ENCODE measurements at regions not wholly inside any gene's neighbourhood (a gene's known extent, or its start where the extent isn't known, plus 50 kb on each side); places are given as distances from the start of the nearest gene placed in this dataset.
A peak's percentile ranks its signal among the peaks of the same experiment; 100 is the strongest.

DNA sequence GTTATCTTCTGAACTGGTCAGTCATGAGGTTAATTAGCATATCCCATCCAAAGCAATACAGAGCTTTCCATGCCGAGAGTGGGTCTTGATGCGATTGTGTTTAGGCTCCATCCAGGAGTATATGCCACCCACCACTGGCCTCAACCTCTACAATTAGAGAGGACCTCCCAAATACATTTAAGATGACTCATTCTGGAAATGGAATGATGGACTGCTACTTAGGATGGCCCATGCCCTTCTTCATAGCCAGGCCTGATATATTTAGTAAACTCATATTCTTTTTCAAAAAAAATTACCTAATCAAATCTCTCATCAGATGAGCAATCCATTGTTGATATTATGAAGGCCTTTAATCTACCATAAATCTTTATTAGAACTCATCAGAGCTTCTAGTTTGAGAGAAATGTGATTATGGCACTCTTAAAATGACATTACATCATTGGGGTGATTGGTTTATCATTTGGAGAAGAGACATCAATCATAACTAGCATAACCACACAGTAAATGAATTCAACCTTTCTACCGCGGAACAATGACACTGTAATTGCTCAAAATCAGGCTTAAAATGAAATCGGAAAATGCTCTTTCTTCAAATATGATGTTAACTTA lies 414.2 kb upstream of the WWC1 start:
- no peak for FAIRE-seq
- no peak for DNase-seq (ENCODE audit: low spot score)

DNA sequence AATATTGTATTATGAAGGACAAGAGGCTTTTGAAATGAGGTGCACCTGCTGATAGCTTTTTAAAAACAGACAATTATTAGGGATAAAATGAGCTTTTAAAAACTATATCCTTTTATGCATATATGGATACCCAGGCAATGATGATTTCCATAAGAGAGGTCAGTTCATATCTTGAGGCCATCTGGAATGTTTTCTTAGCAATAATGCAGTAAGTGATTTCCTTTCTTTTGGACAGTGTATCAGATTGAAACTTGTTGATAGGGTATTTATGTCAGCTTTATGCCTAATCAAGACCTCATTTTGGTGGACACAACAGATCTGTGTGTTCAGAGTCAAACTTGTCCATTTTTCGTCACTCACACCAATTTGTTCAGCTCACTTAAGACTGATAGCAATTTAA lies 413.5 kb upstream of the WWC1 start:
- FAIRE-seq (no peak), DNase-seq (ENCODE audit: low spot score) (no peak)

DNA sequence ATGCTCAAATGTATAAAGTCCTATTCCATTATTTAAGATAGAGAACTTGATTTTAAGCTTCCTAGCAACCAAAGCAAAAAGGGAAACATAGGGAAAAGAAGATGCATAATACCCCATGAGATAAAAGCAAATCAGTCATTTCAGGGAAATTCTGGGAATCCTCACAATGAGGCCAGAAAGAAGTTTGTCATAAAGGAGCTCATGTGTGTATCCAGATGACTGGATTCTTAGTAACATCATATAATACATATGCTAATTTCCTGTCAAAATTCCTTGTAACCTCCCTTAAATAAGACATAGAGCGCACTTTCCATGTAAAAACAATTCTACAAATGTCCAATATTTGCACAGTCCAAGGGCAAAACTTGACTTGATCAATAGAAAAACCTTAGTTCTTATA lies 411.0 kb upstream of the WWC1 start:
- FAIRE-seq, result no peak

DNA sequence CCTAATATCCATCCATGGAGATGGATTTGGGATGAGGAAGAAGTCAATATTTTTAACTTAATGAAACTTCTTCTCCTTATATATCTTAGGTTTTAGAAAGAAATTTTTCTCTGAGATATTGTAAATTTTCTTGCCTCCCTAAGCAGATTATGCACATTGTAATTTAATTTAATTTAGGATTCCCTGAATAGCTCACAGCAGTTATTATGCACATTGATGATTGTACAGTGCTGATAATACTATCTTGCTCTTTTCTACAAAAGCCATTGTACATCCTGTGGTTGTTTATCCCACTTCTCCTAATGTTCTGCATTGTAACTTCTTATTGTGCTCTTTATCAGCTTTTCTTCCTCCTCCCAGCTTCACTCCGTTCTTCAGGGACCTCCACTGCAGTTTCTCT lies 410.4 kb upstream of the WWC1 start:
- FAIRE-seq (no peak), DNase-seq (ENCODE audit: low spot score) (no peak)

More for the DNA sequence above, 411.0 kb upstream of the WWC1 start:
- DNase-seq (ENCODE audit: low spot score), result no peak

DNA sequence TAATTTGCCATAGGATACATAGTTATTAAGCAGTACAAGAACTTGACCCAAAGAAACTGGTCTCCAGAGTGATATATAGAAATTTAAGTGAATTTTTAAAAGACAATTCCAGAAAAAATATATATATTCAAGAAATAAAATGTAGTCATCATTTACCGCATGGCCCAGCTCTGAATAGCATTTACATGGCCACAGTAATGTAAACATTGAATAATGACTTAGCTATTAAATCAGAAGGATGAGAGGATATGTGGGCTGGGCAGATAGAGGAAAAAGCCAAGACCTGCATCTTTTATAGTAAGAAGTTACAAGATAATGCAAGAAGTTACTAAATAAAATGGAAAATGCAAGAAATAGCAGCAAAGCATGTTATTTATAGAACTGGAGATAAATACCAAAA lies 405.2 kb upstream of the WWC1 start:
- DNase-seq (ENCODE audit: low spot score) (no peak), FAIRE-seq (no peak)

DNA sequence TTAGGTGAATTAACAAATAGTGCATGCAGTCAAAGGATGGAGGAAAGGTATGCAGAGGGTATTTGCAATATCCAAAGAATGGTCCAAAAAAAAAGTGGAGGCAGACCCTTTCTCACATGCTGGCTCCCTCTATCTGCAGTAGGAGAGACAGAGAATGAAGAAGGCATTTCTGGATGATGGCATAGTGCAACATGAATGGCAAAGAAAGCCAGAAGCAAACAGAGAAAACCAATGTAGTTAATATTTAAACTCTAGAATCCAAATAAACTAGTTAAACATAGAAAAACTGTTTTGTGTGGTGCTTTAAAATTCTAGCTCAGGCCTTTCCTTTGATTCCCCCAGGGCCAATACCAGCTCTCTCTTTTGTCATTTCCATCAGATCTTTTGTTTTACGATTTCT lies 403.1 kb upstream of the WWC1 start:
- no peak for DNase-seq (ENCODE audit: low spot score)
- FAIRE-seq, result no peak

DNA sequence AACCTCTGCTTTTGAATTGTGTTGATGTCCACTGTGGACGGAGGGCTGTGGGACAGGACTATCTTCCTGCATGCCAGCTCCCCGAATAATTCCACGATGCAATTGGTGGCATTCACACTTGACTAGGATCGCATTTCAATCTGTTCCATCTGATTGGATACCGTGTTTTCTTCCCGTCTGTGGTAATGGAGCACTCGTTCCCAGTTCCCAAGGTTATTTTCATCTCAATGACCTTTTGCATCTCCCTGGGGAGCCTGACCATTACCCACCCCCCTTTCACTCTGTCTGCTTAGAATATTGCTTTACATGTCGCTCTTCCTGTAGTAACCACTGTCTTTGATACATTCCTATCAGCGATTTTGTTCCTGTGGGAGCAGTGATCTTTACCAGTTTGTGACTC lies 402.2 kb upstream of the WWC1 start:
- FAIRE-seq (no peak), DNase-seq (ENCODE audit: low spot score) (no peak)

DNA sequence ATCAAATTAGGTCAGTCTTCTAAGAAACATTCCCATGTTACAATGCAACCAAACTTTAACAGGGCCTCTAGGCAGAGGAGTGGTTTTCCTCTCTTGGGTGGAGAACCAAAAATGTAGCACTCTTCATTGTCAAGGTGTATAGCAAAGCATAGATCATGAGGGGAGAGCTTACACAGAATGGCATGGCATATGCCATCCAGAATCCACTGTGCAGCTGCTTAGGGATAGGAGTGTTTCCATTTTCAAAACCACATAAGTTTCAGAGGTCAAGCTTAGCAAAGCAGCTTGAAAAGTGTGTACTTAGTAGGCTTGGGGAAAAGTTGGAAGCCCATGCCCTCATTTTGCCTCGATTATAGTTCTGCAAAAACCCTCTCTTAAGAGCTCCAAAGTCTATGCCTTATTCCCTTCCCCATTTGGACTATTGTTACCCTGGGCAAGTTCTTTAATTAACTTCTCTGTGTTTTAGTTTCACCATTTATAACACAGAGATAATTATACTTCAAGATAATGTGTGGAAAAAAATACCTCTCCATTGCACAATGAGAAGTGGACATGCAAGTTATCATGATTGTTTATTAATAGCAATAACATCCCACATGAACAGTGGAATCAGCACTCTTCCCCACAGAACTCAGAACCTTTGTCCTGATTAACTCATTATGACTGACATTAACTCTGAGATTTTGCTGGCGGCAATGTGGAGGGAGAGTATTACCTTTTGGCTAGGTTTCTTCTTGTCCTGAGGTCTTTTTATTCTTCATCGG lies 398.9 kb upstream of the WWC1 start:
- no peak for FAIRE-seq
- no peak for DNase-seq (ENCODE audit: low spot score)

DNA sequence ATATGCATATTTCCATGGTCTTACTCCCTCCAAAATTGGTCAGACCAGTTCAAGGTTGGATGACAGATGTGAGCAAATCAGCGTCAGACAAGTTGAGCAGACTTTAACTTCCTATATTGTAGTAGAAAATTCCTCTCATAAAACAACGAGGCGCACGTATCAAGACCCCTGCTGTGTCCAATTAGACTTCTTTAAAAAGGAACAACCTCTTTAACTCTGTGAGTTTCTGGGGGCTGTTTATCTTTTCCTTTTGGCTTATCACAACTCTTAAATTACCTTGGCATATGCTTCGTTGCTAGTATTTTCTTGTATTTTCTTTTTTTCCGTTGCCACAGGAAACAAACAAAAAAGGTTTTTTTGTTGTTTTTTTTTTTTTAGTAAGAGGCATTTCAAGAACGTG lies 398.2 kb upstream of the WWC1 start:
- FAIRE-seq (no peak), DNase-seq (ENCODE audit: low spot score) (no peak)

DNA sequence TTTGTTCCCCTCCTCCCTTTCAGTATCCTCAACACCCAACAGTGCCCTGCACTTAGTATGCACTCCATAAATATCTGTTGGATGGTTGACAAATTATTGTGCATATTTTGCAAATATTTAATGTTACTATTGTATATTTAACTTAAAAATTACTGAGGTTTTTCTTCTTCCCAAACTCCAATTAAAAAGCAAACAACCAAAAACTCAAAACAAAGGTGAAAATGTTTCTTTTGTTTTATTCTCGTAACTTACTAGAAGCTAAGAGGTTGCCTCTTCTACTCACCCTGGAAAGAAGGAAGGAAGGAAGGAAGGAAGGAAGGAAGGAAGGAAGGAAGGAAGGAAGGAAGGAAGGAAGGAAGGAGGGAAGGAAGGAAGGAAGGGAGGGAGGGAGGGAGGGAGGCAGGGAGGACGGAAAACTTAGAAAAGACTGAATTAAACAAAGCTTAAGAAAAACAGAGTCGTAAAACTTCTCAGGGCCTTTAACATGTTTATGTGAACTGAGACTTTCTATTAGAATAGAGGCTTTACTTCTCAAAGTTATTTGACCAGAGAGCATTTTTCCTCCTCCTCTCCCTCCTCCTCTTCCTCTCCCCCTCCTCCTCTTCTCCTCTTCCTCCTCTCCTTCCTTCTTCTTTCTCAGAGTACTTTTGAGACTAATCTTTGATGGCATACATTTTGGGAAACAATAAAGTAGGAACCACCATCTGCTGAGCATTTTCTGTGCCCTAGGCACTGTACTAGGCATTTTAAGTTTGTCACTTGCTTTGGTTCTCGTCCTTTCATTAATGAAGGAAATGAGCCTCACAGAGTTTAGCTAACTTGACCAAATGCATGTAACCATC lies 396.6 kb upstream of the WWC1 start:
- FAIRE-seq (no peak), DNase-seq (ENCODE audit: low spot score) (no peak)

DNA sequence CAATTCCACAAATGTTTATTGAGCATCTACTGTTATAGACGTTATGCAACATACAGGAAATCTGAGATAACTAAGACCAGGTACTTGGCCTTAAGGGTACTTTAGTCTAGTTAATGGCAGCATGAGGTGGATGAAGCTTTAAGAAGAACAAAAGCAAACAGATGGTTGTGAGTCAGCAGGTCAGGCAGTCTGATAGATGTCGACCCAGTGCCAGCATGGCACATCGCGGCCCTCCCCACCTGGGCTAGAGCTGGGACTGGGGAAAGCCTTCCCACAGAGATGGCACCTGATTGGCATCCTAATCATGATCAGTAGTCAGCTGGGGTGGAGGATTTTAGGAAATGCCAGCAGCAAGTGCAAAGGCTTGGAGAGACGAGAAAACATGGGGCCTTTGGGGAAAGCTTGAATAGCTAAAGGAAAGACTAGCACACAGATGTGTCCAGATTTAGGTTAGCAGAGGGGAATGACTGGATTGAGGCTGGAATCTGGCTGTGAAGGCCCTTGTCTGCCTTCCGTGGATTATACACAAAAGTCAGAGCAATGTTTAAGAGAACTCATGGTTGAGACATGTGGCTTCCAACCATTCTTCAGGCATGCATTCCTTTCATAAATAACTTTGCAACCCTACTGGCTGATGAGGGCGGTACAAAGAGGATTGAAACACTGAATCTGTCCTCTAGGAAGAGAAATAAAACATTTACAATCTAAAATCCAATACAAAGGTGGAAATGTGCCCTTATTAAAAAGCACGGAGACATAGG lies 395.4 kb upstream of the WWC1 start:
- no peak for DNase-seq (ENCODE audit: low spot score)
- no peak for FAIRE-seq

DNA sequence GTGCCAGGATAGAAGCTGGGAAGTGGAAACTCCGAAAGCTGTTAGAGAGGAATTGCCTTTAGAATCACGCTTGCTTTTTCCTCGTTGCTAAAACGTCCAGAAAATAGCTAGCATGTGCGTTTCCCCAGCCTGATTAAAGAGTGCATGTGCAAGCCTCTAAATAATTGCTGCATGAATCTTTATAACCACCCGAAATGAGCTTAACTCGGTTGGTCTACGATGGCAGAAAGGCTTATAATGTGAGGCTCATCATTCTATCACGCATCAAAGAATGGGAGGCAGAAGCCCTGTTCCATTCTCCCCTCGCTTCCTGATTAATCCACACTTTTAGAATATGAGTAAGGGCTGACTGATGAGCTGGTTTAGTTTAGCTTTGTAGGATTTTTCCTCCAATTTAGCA lies 394.6 kb upstream of the WWC1 start:
- FAIRE-seq (no peak), DNase-seq (ENCODE audit: low spot score) (no peak)

DNA sequence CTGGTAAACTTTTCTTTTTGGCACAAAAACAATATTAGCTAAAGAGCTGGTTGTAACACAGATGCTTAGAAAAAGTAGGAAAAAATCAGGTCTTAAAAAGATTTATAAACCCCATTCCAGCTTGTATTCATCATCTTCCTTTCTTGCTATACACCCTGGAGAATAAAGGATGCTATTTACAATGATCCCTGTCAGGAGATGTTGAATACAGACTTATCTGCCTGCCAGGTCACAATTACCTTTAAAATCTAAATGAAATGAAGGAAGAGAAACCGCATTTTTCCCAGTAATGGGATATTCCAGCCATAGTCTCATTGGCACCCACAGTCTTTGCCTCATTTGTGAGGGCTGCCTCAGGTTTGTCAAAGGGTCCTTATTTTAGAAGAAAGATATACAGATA lies 394.1 kb upstream of the WWC1 start:
- FAIRE-seq (no peak), DNase-seq (ENCODE audit: low spot score) (no peak)

DNA sequence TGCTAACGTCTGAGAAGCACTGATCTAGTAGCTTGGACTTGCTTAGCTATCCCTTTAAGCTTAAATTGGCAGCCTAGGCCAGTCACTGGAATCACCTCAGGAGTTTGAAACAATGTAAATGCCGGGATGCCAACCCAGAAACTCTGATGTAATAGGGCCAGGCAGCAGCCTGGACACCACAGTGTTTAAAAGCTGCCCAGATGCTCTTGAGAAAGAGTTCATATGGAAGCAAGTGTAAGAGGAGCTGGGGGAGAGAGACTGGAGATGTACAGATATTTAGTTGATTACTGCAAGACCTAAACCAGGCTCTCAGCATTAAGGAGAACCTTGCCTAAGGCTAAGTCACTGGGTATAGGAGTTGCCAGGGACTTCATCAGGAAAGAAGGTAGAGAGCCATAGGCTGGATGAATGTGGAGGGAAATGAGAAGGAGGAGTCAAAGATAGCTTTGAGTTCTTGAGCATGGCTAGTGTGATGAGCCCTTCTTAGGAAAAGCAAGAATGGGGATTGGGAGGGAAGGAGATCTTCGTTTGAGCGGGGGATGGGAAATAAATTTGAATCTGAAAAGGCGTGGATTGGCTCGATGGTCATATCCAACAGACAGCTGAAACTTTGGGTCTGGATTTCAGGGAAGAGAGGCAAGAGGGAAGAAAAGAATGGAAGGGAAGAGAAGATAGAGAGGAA lies 392.9 kb upstream of the WWC1 start:
- FAIRE-seq (no peak), DNase-seq (ENCODE audit: low spot score) (no peak)

DNA sequence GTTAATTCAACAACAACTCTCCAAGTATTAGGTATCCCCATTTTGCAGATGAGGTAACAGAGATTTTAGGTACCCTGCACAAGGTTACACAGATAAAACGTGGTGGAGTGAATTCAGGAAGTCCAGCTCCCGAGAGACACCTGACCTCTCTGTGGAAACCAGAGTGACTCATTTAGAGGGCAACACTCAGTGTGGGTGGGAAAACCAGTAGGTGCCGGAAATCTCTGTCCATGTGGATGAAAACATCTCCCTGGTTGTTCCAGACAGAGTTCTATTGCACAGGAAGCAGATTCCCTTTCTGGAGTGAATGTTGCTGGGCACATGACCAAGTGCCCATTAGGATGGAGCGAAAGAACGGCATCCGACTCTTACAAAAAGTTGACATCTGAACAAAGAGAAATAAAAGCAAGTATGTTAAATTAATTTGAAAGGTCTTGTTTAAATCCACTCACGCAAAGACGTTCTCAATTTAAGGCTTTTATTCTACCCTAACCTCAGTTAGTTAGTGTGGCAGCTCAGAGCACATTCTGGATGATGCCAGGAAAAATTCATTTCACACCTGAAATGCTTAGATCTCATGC lies 391.9 kb upstream of the WWC1 start:
- FAIRE-seq, result peak; percentile 83
- DNase-seq (ENCODE audit: low spot score), result peak; percentile 82

DNA sequence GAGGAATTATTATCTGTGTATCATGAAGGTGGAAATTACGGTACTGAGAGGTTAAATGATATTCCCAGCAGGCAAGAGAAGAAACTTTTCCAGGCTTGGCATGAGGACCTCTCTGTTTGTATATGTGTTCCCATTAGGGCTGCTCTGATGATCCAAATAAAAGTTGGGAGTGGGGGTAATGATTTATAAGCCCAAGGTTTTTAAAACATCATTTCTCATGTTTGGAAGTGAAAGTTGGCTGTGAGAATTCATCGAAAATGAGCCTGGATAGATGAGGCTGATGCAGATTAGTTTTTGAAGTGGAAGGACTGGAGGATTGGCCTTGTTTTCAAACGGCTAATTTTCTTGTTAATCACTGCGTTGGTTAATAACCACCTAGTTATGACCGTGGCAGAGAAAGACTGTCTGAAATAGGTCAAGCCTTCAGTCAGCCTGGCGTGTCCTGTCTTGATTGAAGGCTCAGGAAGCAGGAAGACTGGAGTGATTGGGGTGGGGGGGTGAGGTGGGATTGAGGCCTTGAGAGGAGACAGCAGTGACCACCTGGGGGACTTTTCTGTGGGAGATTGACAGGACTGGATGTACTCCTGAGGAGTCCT lies 391.0 kb upstream of the WWC1 start:
- DNase-seq (ENCODE audit: low spot score), result no peak
- FAIRE-seq, result no peak

DNA sequence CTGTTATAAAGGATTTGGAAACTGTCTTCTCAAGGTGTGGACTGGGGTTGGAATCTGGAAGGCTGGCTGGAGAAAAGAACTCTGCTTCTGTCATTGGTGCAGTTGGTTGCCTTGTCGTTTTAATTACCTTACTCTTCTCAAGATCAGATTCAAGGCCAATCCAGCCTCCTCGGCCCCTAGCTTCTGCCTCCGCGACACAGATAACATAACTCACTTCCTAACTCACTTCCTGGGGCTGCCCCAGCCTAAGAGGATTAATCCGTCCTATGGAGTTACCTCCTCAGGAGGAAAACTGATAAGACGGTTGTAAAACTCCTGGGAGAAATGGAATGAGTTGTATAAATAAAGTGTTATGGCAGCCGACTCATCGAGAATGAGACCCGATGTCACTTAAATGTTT lies 389.1 kb upstream of the WWC1 start:
- peak; percentile 12 for DNase-seq (ENCODE audit: low spot score)
- no peak for FAIRE-seq

DNA sequence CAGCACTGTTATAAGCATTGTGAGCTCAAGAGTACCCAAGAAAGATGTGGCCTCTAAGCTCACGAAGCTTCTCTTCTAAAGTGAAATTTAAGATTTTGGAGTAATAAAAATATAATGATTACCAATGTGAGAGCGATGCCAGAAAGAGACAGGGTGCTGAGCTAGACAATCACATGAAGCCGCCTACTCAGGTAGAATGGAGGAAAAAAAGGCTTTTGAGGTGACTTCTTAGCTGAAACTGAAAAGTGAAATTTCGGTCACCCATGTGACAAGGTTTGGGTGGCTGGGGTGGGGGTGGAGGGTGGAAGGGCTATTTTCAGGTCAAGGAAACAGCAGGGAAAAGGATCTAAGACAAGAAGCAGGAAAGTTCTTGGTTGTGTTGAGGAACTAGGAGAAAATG lies 388.2 kb upstream of the WWC1 start:
- DNase-seq (ENCODE audit: low spot score) (no peak), FAIRE-seq (no peak)

DNA sequence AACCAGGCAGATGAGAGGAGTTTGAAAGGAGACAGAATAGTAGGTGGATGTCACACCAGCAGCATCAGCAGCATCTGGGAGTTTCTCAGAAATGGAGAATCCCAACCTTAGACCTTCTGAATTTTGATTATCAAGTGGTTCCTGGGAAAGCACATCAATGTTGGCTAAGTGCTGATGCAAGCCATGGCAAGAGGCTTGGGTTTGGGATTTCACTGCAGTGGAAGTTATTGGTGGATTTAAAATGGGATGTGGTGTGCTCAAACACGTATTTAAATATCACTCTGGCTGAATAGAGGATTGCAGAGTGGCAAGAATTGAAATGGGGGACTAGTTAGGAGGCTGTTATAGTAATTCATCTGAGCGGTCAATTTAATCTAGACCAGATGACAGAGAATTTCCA lies 387.8 kb upstream of the WWC1 start:
- DNase-seq (ENCODE audit: low spot score) (no peak), FAIRE-seq (no peak)

All from RCC 7860 (cell line).